ENCODE measurements at regions not wholly inside any gene's neighbourhood (a gene's known extent, or its start where the extent isn't known, plus 50 kb on each side); places are given as distances from the start of the nearest gene placed in this dataset.

GRCh38 chr13:97780486-97780885 is 173.0 kb upstream of the IPO5 start:
- CTCF ChIA-PET: no interaction called here
- H3K9me3 ChIP-seq: no peaks in the 10 kb centered on the region
- H3F3A ChIP-seq (replicated peaks; ENCODE audit: insufficient read depth): no peaks in the 10 kb centered on the region
- no peak overlapping the region for H3K4me3 ChIP-seq (ENCODE audit: low read depth in 2 of 2, low read length in 1 of 2)
- H3K9ac ChIP-seq: no peak overlapping the region
- no peaks in the 10 kb centered on the region for H4K20me1 ChIP-seq (ENCODE audit: insufficient read depth)
- no peak overlapping the region for H2AFZ ChIP-seq (ENCODE audit: low read depth)
- H3K27ac ChIP-seq (ENCODE audit: low read depth in 2 of 2, low read length in 1 of 2): no peak overlapping the region
- POLR2A ChIA-PET: no interaction called here
- 27% methylated on average over 5 of the region's 5 CpGs for WGBS (ENCODE audit: low lambda C conversion rate)
- no peak for TF ChIP-seq RCOR1 (IDR thresholded peaks at IDR 0.05; ENCODE audit: low read length)
- no peak for DNase-seq
- H3K36me3 ChIP-seq (replicated peaks in 1 of 2; ENCODE audit: control insufficient read depth in 1 of 2, insufficient read depth in 2 of 2, low read length in 1 of 2): no peaks in the 10 kb centered on the region
- H3K79me2 ChIP-seq (ENCODE audit: insufficient read depth): no peaks in the 10 kb centered on the region
- H3K4me1 ChIP-seq (ENCODE audit: control insufficient read depth in 1 of 2, insufficient read depth in 2 of 2, low read depth in 1 of 2, low read length in 1 of 2): no peaks in the 10 kb centered on the region
- H3K4me2 ChIP-seq: no peak overlapping the region
- no peaks in the 10 kb centered on the region for H3K9me2 ChIP-seq
- no peaks in the 10 kb centered on the region for H3K27me3 ChIP-seq (ENCODE audit: insufficient read depth)

- Histone ChIP-seq H3K27ac (ENCODE audit: low read depth in 2 of 2, low read length in 1 of 2) (no peak overlapping the region), H2AFZ (ENCODE audit: low read depth) (no peak overlapping the region), H3K4me2 (no peak overlapping the region), H3K36me3 (replicated peaks in 1 of 2; ENCODE audit: control insufficient read depth in 1 of 2, insufficient read depth in 2 of 2, low read length in 1 of 2) (no peaks in the 10 kb centered on the region), H3K27me3 (ENCODE audit: insufficient read depth) (no peaks in the 10 kb centered on the region), H4K20me1 (ENCODE audit: insufficient read depth) (no peaks in the 10 kb centered on the region), H3K9me3 (no peaks in the 10 kb centered on the region), H3K9me2 (no peaks in the 10 kb centered on the region), H3K79me2 (ENCODE audit: insufficient read depth) (no peaks in the 10 kb centered on the region), H3K4me3 (ENCODE audit: low read depth in 2 of 2, low read length in 1 of 2) (no peak overlapping the region), H3F3A (replicated peaks; ENCODE audit: insufficient read depth) (no peaks in the 10 kb centered on the region), H3K4me1 (ENCODE audit: control insufficient read depth in 1 of 2, insufficient read depth in 2 of 2, low read depth in 1 of 2, low read length in 1 of 2) (no peaks in the 10 kb centered on the region), H3K9ac (no peak overlapping the region)
- POLR2A ChIA-PET: no interaction called here
- TF ChIP-seq USF2 (IDR thresholded peaks at IDR 0.05; ENCODE audit: borderline replicate concordance, low read depth, low read length): no peak
- TF ChIP-seq POLR2AphosphoS5 (IDR thresholded peaks at IDR 0.05; ENCODE audit: low read depth, low read length): no peak
- no peak for TF ChIP-seq ZBTB33 (IDR thresholded peaks at IDR 0.05; ENCODE audit: borderline replicate concordance, low read depth)
- no peak for TF ChIP-seq REST (IDR thresholded peaks at IDR 0.05; ENCODE audit: low read depth, low read length)
- TF ChIP-seq RFX5 (IDR thresholded peaks at IDR 0.05; ENCODE audit: low read length): no peak
- TF ChIP-seq IRF3 (IDR thresholded peaks at IDR 0.05; ENCODE audit: low read depth, low read length): no peak
- TF ChIP-seq USF1 (IDR thresholded peaks at IDR 0.05; ENCODE audit: borderline replicate concordance, low read depth): no peak
- no peak for TF ChIP-seq YY1 (IDR thresholded peaks at IDR 0.05; ENCODE audit: low read depth)
- WGBS (ENCODE audit: low lambda C conversion rate): 31% methylated on average over 2 of the region's 2 CpGs
- no peak for DNase-seq
- CTCF ChIA-PET: interaction anchor here (0.5 to 1.2 kb wide), 2 partner anchors 18 to 199 kb away, joined by 3 to 4 read pairs; no protein-coding TSS in a partner anchor
These were observed 171.6 kb upstream of the IPO5 start for GRCh38 chr13:97781891-97782305.
